B cell (primary cell): ENCODE measurements at regions not wholly inside any gene's neighbourhood (a gene's known extent, or its start where the extent isn't known, plus 50 kb on each side); places are given as distances from the start of the nearest gene placed in this dataset.

ENCODE experiments used
- ATAC-seq: fragments of 200-7000 bp; cut with Tn5 transposase; one replicate; pipeline ENCODE4 v1.10.0; 2021; ENCODE audit warnings: low read depth, mild to moderate bottlenecking, moderate number of reproducible peaks, moderate library complexity
- CTCF ChIA-PET: fragments of 350-600 bp; sonication (Branson Sonifier 250); formaldehyde crosslinking; loops from one replicate; lab custom pipeline; 2021; ENCODE audit warnings: antibody characterized with exemption, inconsistent platforms; lab: Charles Lee
- POLR2A ChIA-PET: fragments of 350-600 bp; sonication (Branson Sonifier 250); formaldehyde crosslinking; loops from one replicate; lab custom pipeline; 2021; ENCODE audit warnings: antibody characterized with exemption; lab: Charles Lee
- DNase-seq: peaks from one replicate; pipeline ENCODE4 v3.0.0; 2013
- H2AFZ ChIP-seq: 2 replicates; pipeline ENCODE4 v1.6.1; 2012; ENCODE audit warnings: mild to moderate bottlenecking, low read depth, low read length; ENCODE audit not compliant: insufficient read depth, poor library complexity, severe bottlenecking
- H3K27ac ChIP-seq, 2 donors: 1 replicate in 1 of 2; 2 replicates in 1 of 2; pipeline ENCODE4 v1.5.1; 2012 to 2013; ENCODE audit warnings: low read length in 2 of 2, mild to moderate bottlenecking in 2 of 2, moderate library complexity in 1 of 2
- H3K27me3 ChIP-seq, 4 experiments: fragments of 200-600 bp in 1 of 4; sonication (generic) in 1 of 4; replicated peaks in 1 of 4; 1 replicate in 2 of 4; 2 replicates in 2 of 4; pipeline versions ENCODE4 v1.6.1 to v1.7.0; 2013 to 2016; ENCODE audit warnings: low read length in 3 of 4, mild to moderate bottlenecking in 2 of 4, mixed read lengths in 1 of 4, moderate library complexity in 1 of 4; ENCODE audit not compliant: insufficient read depth in 4 of 4, control insufficient read depth in 3 of 4; ENCODE audit errors: control extremely low read depth in 1 of 4
- H3K36me3 ChIP-seq, 2 experiments: replicated peaks in 1 of 2; 1 replicate in 1 of 2; 2 replicates in 1 of 2; pipeline versions ENCODE4 v1.6.1 to v1.7.1; 2013; ENCODE audit warnings: low read length in 1 of 2; ENCODE audit not compliant: insufficient read depth in 2 of 2, control insufficient read depth in 1 of 2; ENCODE audit errors: control extremely low read depth in 1 of 2, extremely low read depth in 1 of 2
- H3K4me1 ChIP-seq, 2 donors: fragments of 200-600 bp in 1 of 2; sonication (generic) in 1 of 2; 1 replicate in 1 of 2; 2 replicates in 1 of 2; pipeline versions ENCODE4 v1.5.1 to v1.6.1; 2013 to 2017; ENCODE audit warnings: low read length in 2 of 2; ENCODE audit not compliant: control insufficient read depth in 2 of 2, insufficient read depth in 2 of 2
- H3K4me2 ChIP-seq: replicated peaks from 2 replicates; pipeline ENCODE3; 2012; ENCODE audit warnings: mild to moderate bottlenecking, low read depth, low read length; ENCODE audit not compliant: poor library complexity, severe bottlenecking
- H3K4me3 ChIP-seq, 5 experiments: fragments of 200-600 bp in 1 of 5; sonication (generic) in 1 of 5; 1 replicate in 3 of 5; 2 replicates in 2 of 5; pipeline versions ENCODE4 v1.5.1 to v1.7.0; 2011 to 2016; ENCODE audit warnings: low read length in 4 of 5, mild to moderate bottlenecking in 4 of 5, low read depth in 2 of 5, control low read depth in 1 of 5, moderate library complexity in 1 of 5; ENCODE audit not compliant: insufficient read depth in 1 of 5; ENCODE audit errors: control extremely low read depth in 1 of 5, extremely low read depth in 1 of 5
- H3K79me2 ChIP-seq: fragments of 200-600 bp; sonication (generic); one replicate; pipeline ENCODE4 v1.6.0; 2016; ENCODE audit warnings: low read length; ENCODE audit not compliant: control insufficient read depth, insufficient read depth
- H3K9ac ChIP-seq: fragments of 200-600 bp; sonication (generic); 2 replicates; pipeline ENCODE4 v1.6.1; 2017; ENCODE audit warnings: mild to moderate bottlenecking, low read length, moderate library complexity
- H3K9me3 ChIP-seq, 3 donors: one replicate each; pipeline versions ENCODE4 v1.6.1 to v1.7.1; 2013; ENCODE audit warnings: low read length in 2 of 3; ENCODE audit not compliant: control insufficient read depth in 2 of 3, insufficient read depth in 1 of 3; ENCODE audit errors: control extremely low read depth in 1 of 3
- H4K20me1 ChIP-seq: 2 replicates; pipeline ENCODE4 v1.6.0; 2012; ENCODE audit warnings: mild to moderate bottlenecking, low read length; ENCODE audit not compliant: insufficient read depth, control insufficient read depth, poor library complexity, severe bottlenecking
- H3K27ac Mint-ChIP-seq: one replicate; pipeline ENCODE4 v1.8.0; 2021; ENCODE audit warnings: mixed read lengths
- H3K27me3 Mint-ChIP-seq: one replicate; pipeline ENCODE4 v1.8.0; 2021; ENCODE audit warnings: mixed read lengths
- H3K4me1 Mint-ChIP-seq: one replicate; pipeline ENCODE4 v1.8.0; 2021; ENCODE audit warnings: mixed read lengths
- H3K4me3 Mint-ChIP-seq: one replicate; pipeline ENCODE4 v1.8.0; 2021; ENCODE audit warnings: mixed read lengths
- H3K9me3 Mint-ChIP-seq: one replicate; pipeline ENCODE4 v1.8.0; 2022; ENCODE audit warnings: mixed read lengths; ENCODE audit not compliant: insufficient read depth
- CTCF ChIP-seq: fragments of 200-600 bp; IDR thresholded peaks from one replicate; pipeline ENCODE4 v1.8.0; 2022; ENCODE audit warnings: antibody characterized with exemption, mild to moderate bottlenecking
- EZH2 ChIP-seq: IDR thresholded peaks from 2 replicates; pipeline ENCODE4 v1.6.1; 2012; ENCODE audit warnings: borderline replicate concordance, low read depth, mild to moderate bottlenecking, moderate library complexity, low read length; ENCODE audit not compliant: insufficient read depth, poor library complexity, severe bottlenecking
- WGBS: methylation state at CpG from one replicate; pipeline ENCODE4 v1.1.5; 2013; ENCODE audit warnings: missing lambda C conversion rate; ENCODE audit not compliant: insufficient coverage; 5-methylcytosine and 5-hydroxymethylcytosine counted together
- intact Hi-C: fragments of 100-400 bp; cut with micrococcal nuclease; formaldehyde crosslinking; loops from one replicate; pipeline ENCODE4 v1.10.0; 2022

- Histone ChIP-seq H2AFZ (no peak overlapping the region), H3K9ac (no peak overlapping the region), H3K4me2 (no peak overlapping the region), H3K27ac (no peak overlapping the region), H3K36me3 (no peaks in the 10 kb centered on the region), H3K4me1 (no peaks in the 10 kb centered on the region), H3K27me3 (no peaks in the 10 kb centered on the region), H4K20me1 (no peaks in the 10 kb centered on the region), H3K79me2 (no peaks in the 10 kb centered on the region), H3K9me3 (no peaks in the 10 kb centered on the region), H3K4me3 (no peak overlapping the region)
- ChIA-PET CTCF (no interaction called here), POLR2A (no interaction called here)
- ATAC-seq (no peak), DNase-seq (no peak)
- no peak overlapping the region for H3K27ac Mint-ChIP-seq
- no peaks in the 10 kb centered on the region for H3K9me3 Mint-ChIP-seq
- TF ChIP-seq CTCF: no peak
- TF ChIP-seq EZH2: no peak
- no peaks in the 10 kb centered on the region for H3K27me3 Mint-ChIP-seq
- H3K4me1 Mint-ChIP-seq: no peaks in the 10 kb centered on the region
- intact Hi-C loops: no loop called here
- 96% methylated on average over 6 of the region's 9 CpGs for WGBS
- H3K4me3 Mint-ChIP-seq: no peak overlapping the region
These were observed 59.7 kb upstream of the HMHB1 start for GRCh38 chr5:143752165-143752850.

GRCh38 chr5:143751342-143751741 lies 60.6 kb upstream of the HMHB1 start:
- no peaks in the 10 kb centered on the region for H3K4me1 Mint-ChIP-seq
- Histone ChIP-seq H3K4me2 (no peak overlapping the region), H3K27ac (no peak overlapping the region), H3K4me1 (no peaks in the 10 kb centered on the region), H3K9ac (no peak overlapping the region), H3K27me3 (no peaks in the 10 kb centered on the region), H2AFZ (no peak overlapping the region), H3K79me2 (no peaks in the 10 kb centered on the region), H3K36me3 (no peaks in the 10 kb centered on the region), H4K20me1 (no peaks in the 10 kb centered on the region), H3K9me3 (no peaks in the 10 kb centered on the region), H3K4me3 (no peak overlapping the region)
- WGBS: 94% methylated on average over 2 of the region's 4 CpGs
- ATAC-seq: no peak
- H3K4me3 Mint-ChIP-seq: no peak overlapping the region
- no peak overlapping the region for H3K27ac Mint-ChIP-seq
- intact Hi-C loops: no loop called here
- no peaks in the 10 kb centered on the region for H3K9me3 Mint-ChIP-seq
- no peak for DNase-seq
- ChIA-PET CTCF (no interaction called here), POLR2A (no interaction called here)
- TF ChIP-seq EZH2: no peak
- no peak for TF ChIP-seq CTCF
- H3K27me3 Mint-ChIP-seq: no peaks in the 10 kb centered on the region
